ENCODE measurements at regions not wholly inside any gene's neighbourhood (a gene's known extent, or its start where the extent isn't known, plus 50 kb on each side); places are given as distances from the start of the nearest gene placed in this dataset.

GRCh38 chr4:166622425-166622977 is 611.8 kb downstream of the SPOCK3 start:
- no peak for TF ChIP-seq EZH2 (IDR thresholded peaks at IDR 0.05)
- TF ChIP-seq CTCF (IDR thresholded peaks at IDR 0.05 in 2 of 3, conservative IDR thresholded peaks at IDR 0.05 in 1 of 3; ENCODE audit: borderline replicate concordance in 1 of 3, insufficient read depth in 1 of 3, low read depth in 2 of 3, low read length in 2 of 3), result no peak
- no peak for TF ChIP-seq POLR2A (IDR thresholded peaks at IDR 0.05; ENCODE audit: borderline replicate concordance, extremely low read depth, insufficient read depth, insufficient read length)
- TF ChIP-seq JUND (IDR thresholded peaks at IDR 0.05), result no peak

Measured in HCT116 (cell line).